Gastroesophageal sphincter (tissue), 4 donors: ENCODE measurements at regions not wholly inside any gene's neighbourhood (a gene's known extent, or its start where the extent isn't known, plus 50 kb on each side); places are given as distances from the start of the nearest gene placed in this dataset.

ENCODE experiments used
- ATAC-seq: fragments of 150-250 bp; one replicate; pipeline ENCODE4 v1.9.1; 2016; ENCODE audit warnings: mild to moderate bottlenecking, moderate library complexity
- H3K27ac ChIP-seq, 4 donors: fragments of 200-600 bp; sonication (generic) in 3 of 4; 1 replicate in 3 of 4; 2 replicates in 1 of 4; pipeline ENCODE4 v1.5.1; 2016 to 2019
- H3K27me3 ChIP-seq: fragments of 200-600 bp; sonication (generic); one replicate; pipeline ENCODE4 v1.5.1; 2019
- H3K36me3 ChIP-seq, 2 donors: fragments of 200-600 bp; sonication (generic); one replicate each; pipeline ENCODE4 v1.5.1; 2019; ENCODE audit warnings: control low read depth in 1 of 2
- H3K4me1 ChIP-seq, 3 donors: fragments of 200-600 bp; sonication (generic); 1 replicate in 2 of 3; 2 replicates in 1 of 3; pipeline ENCODE4 v1.5.1; 2016 to 2019; ENCODE audit warnings: control low read depth in 2 of 3
- H3K4me3 ChIP-seq, 2 donors: fragments of 200-600 bp; sonication (generic); one replicate each; pipeline ENCODE4 v1.5.1; 2019; ENCODE audit warnings: mild to moderate bottlenecking in 1 of 2, moderate library complexity in 1 of 2
- H3K9me3 ChIP-seq, 3 donors: fragments of 200-600 bp; sonication (generic); one replicate each; pipeline ENCODE4 v1.5.1; 2017 to 2019; ENCODE audit warnings: control low read depth in 2 of 3
- CTCF ChIP-seq, 4 experiments: fragments of 200-600 bp in 2 of 4; fragments of 450-650 bp in 2 of 4; sonication (generic) in 1 of 4; IDR thresholded peaks; one replicate each; pipeline ENCODE4 v1.5.1; 2017 to 2019; ENCODE audit warnings: antibody characterized with exemption in 4 of 4, mild to moderate bottlenecking in 2 of 4, moderate library complexity in 2 of 4
- EP300 ChIP-seq: sonication (generic); formaldehyde crosslinking; IDR thresholded peaks from one replicate; pipeline ENCODE4 v1.6.1; 2017; ENCODE audit warnings: antibody characterized with exemption, mild to moderate bottlenecking
- POLR2A ChIP-seq, 2 donors: fragments of 450-650 bp; IDR thresholded peaks; one replicate each; pipeline ENCODE4 v1.6.1; 2017; ENCODE audit warnings: antibody characterized with exemption in 2 of 2, mild to moderate bottlenecking in 2 of 2, moderate library complexity in 1 of 2
- POLR2AphosphoS5 ChIP-seq: sonication (generic); formaldehyde crosslinking; IDR thresholded peaks from one replicate; pipeline ENCODE4 v1.6.1; 2017; ENCODE audit warnings: antibody characterized with exemption
- WGBS, 2 donors: methylation state at CpG; one replicate each; pipeline ENCODE4 v1.1.5; 2018; ENCODE audit warnings: low coverage in 1 of 2; 5-methylcytosine and 5-hydroxymethylcytosine counted together

- no peak for ATAC-seq
- Histone ChIP-seq H3K36me3 (no peaks in the 10 kb centered on the region), H3K4me3 (no peak overlapping the region), H3K4me1 (no peaks in the 10 kb centered on the region), H3K27ac (no peak overlapping the region), H3K27me3 (no peaks in the 10 kb centered on the region), H3K9me3 (no peaks in the 10 kb centered on the region)
- TF ChIP-seq POLR2AphosphoS5 (no peak), CTCF (IDR thresholded peaks at IDR 0.05) (no peak), POLR2A (IDR thresholded peaks at IDR 0.05) (no peak), EP300 (no peak)
- 27% methylated on average over 2 of the region's 3 CpGs; no CpG with 5 or more reads in 1 of the 2 donors for WGBS, 2 donors
Measured at GRCh38 chr5:104385906-104386305, 823.3 kb upstream of the NUDT12 start.

DNA sequence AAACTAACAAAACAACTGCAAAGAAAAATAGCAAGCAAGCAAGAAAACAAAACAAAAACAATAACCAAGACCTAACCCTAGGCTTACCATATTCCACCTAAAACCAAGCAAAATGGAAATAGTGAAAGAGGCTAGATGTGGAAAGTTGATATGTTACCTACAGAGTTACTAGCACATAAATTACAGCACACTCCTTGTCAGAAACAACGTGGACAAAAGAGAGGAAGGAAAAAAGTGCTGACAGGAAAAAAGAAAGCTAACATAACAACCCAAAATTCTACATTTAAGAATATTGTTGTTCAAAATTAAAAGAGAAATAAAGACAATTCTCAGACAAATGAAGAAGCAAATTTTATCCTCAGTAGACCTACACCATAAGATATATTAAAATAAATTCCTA, 812.8 kb upstream of the NUDT12 start:
- Histone ChIP-seq H3K4me3 (no peak overlapping the region), H3K4me1 (no peaks in the 10 kb centered on the region), H3K9me3 (no peaks in the 10 kb centered on the region), H3K27ac (no peak overlapping the region), H3K27me3 (no peaks in the 10 kb centered on the region), H3K36me3 (no peaks in the 10 kb centered on the region)
- ATAC-seq = no peak
- TF ChIP-seq EP300 (no peak), POLR2AphosphoS5 (no peak), POLR2A (IDR thresholded peaks at IDR 0.05) (no peak), CTCF (IDR thresholded peaks at IDR 0.05) (no peak)
- 0 to 8% methylated on average over 1 of the region's 1 CpG for WGBS, 2 donors

DNA sequence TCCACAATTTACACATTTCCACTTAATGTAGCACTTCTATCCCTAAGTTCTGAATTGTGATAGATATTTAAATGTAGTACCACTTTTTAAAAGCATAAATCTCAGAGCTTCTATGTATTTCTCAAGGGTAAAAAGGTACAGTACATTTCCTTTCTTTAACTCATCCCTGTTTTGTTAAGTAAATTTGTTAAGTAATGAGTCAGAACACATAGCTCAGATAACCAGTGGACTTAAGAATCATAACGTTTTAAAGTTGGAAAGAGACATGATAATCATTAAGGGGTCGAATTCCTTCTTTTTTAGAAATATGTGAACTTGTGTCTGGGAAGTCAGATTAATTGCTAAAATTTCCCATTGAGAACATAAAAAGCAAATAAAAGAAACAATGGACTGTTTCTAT, 810.2 kb upstream of the NUDT12 start:
- H3K4me3 ChIP-seq = no peak overlapping the region
- H3K9me3 ChIP-seq = no peaks in the 10 kb centered on the region
- H3K27ac ChIP-seq = no peak overlapping the region
- ATAC-seq = no peak
- no peaks in the 10 kb centered on the region for H3K4me1 ChIP-seq
- TF ChIP-seq CTCF (IDR thresholded peaks at IDR 0.05) (no peak), EP300 (no peak), POLR2AphosphoS5 (no peak), POLR2A (IDR thresholded peaks at IDR 0.05) (no peak)
- no peaks in the 10 kb centered on the region for H3K36me3 ChIP-seq
- no peaks in the 10 kb centered on the region for H3K27me3 ChIP-seq
- 29 to 59% methylated on average over 2 of the region's 2 CpGs for WGBS, 2 donors

- Histone ChIP-seq H3K27me3 (no peaks in the 10 kb centered on the region), H3K9me3 (no peaks in the 10 kb centered on the region), H3K36me3 (no peaks in the 10 kb centered on the region), H3K27ac (no peak overlapping the region), H3K4me1 (no peaks in the 10 kb centered on the region), H3K4me3 (no peak overlapping the region)
- no peak for TF ChIP-seq POLR2A (IDR thresholded peaks at IDR 0.05)
- no peak for TF ChIP-seq CTCF (IDR thresholded peaks at IDR 0.05)
- no peak for TF ChIP-seq POLR2AphosphoS5
- TF ChIP-seq EP300 = no peak
- ATAC-seq = no peak
- 84% methylated on average over 7 to 10 of the region's 10 CpGs for WGBS, 2 donors
Measured at GRCh38 chr5:104372376-104372775, 809.8 kb upstream of the NUDT12 start.

DNA sequence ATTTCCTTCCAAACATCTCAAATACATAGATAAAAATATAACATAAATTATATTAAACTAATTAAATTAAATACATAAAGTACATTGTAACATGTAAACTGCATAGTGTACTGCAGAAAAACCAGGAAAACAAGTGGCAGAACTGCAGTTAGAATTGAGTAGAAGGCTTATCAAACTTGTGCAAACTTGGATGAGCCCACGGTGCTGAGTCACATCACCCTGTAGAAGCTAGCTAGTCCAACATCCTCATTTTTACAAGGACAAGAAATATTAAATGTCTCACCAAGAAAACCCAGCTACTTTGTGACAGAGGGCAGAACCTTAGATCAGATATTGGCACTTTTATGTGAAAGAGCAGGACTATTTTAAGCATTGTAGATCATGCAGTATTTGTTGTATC, 807.9 kb upstream of the NUDT12 start:
- no peaks in the 10 kb centered on the region for H3K9me3 ChIP-seq
- H3K36me3 ChIP-seq = no peaks in the 10 kb centered on the region
- no peak overlapping the region for H3K27ac ChIP-seq
- no peaks in the 10 kb centered on the region for H3K4me1 ChIP-seq
- no peak overlapping the region for H3K4me3 ChIP-seq
- H3K27me3 ChIP-seq = no peaks in the 10 kb centered on the region
- TF ChIP-seq EP300 (no peak), POLR2A (IDR thresholded peaks at IDR 0.05) (no peak), POLR2AphosphoS5 (no peak), CTCF (IDR thresholded peaks at IDR 0.05) (no peak)
- WGBS, 2 donors = 73 to 78% methylated on average over 1 of the region's 1 CpG
- no peak for ATAC-seq
